Peyer's patch (tissue), 4 donors: ENCODE measurements at regions not wholly inside any gene's neighbourhood (a gene's known extent, or its start where the extent isn't known, plus 50 kb on each side); places are given as distances from the start of the nearest gene placed in this dataset.
"Not testable (repeated sequence)": the region's sequence is repeated elsewhere in the genome, so short reads cannot be mapped to it uniquely, and the experiment has no call there.

ENCODE experiments used
- DNase-seq, 3 donors: peaks; one replicate each; pipeline ENCODE4 v3.0.0-alpha.2; 2017 to 2019
- H3K27ac ChIP-seq, 4 donors: fragments of 200-600 bp; sonication (generic); one replicate each; pipeline ENCODE4 v1.5.1; 2016 to 2019
- H3K27me3 ChIP-seq, 2 donors: fragments of 200-600 bp; sonication (generic); one replicate each; pipeline ENCODE4 v1.5.1; 2019
- H3K36me3 ChIP-seq, 3 donors: fragments of 200-600 bp; sonication (generic); one replicate each; pipeline ENCODE4 v1.5.1; 2016 to 2019
- H3K4me1 ChIP-seq, 4 donors: fragments of 200-600 bp; sonication (generic); one replicate each; pipeline ENCODE4 v1.5.1; 2016 to 2019
- H3K4me3 ChIP-seq, 4 donors: fragments of 200-600 bp; sonication (generic); 1 replicate in 3 of 4; 2 replicates in 1 of 4; pipeline ENCODE4 v1.5.1; 2016 to 2019; ENCODE audit warnings: mild to moderate bottlenecking in 1 of 4
- H3K9me3 ChIP-seq, 4 donors: fragments of 200-600 bp; sonication (generic); one replicate each; pipeline ENCODE4 v1.5.1; 2016 to 2019; ENCODE audit warnings: mild to moderate bottlenecking in 1 of 4
- CTCF ChIP-seq, 6 experiments: fragments of 450-650 bp in 4 of 6; fragments of 200-600 bp in 2 of 6; sonication (generic) in 1 of 6; IDR thresholded peaks; one replicate each; pipeline ENCODE4 v1.5.1; 2017 to 2019; ENCODE audit warnings: antibody characterized with exemption in 6 of 6, mild to moderate bottlenecking in 3 of 6, moderate library complexity in 1 of 6
- POLR2A ChIP-seq, 2 donors: fragments of 450-650 bp; IDR thresholded peaks; one replicate each; pipeline ENCODE4 v1.5.1; 2017; ENCODE audit warnings: antibody characterized with exemption in 2 of 2, mild to moderate bottlenecking in 2 of 2, moderate library complexity in 2 of 2

DNA sequence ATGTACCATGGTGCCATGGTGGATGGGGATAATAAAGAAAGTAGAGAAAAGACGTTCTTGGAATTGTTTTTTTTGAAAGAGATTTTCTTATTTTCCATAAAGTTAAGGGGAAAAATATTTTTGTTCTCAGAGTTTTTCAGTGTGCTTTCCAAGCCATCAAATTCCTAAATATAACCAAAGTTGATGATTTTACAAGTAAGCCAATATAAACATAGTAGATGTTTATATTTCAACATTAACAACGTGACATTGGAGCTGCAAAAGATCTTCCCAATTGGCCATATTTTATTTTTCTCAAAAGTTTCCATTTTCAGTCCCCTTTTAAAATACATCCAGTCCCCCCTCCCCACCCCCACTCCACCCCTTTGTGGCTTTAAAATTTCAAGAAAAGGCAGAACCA lies 80.9 kb upstream of the PICALM start:
- no peaks in the 10 kb centered on the region for H3K9me3 ChIP-seq
- no peak overlapping the region for H3K4me3 ChIP-seq
- H3K27me3 ChIP-seq: no peaks in the 10 kb centered on the region
- no peak for TF ChIP-seq POLR2A (IDR thresholded peaks at IDR 0.05)
- TF ChIP-seq CTCF (IDR thresholded peaks at IDR 0.05): no peak
- peaks cover 0 to 38% (median 6%) of the 10 kb centered on the region in 4 donors for H3K4me1 ChIP-seq
- H3K27ac ChIP-seq: no peak overlapping the region
- H3K36me3 ChIP-seq: no peaks in the 10 kb centered on the region
- no peak for DNase-seq

- no peak for DNase-seq
- H3K27me3 ChIP-seq: no peaks in the 10 kb centered on the region
- no peak overlapping the region for H3K4me3 ChIP-seq
- no peaks in the 10 kb centered on the region for H3K9me3 ChIP-seq
- TF ChIP-seq POLR2A (IDR thresholded peaks at IDR 0.05) (no peak), CTCF (IDR thresholded peaks at IDR 0.05) (no peak)
- no peak overlapping the region for H3K27ac ChIP-seq
- peaks cover 0 to 38% (median 6%) of the 10 kb centered on the region in 4 donors for H3K4me1 ChIP-seq
- H3K36me3 ChIP-seq: no peaks in the 10 kb centered on the region
Observed at GRCh38 chr11:86148345-86148747, 79.5 kb upstream of the PICALM start.

- H3K27ac ChIP-seq: no peak overlapping the region
- DNase-seq: no peak
- TF ChIP-seq CTCF (IDR thresholded peaks at IDR 0.05): no peak
- TF ChIP-seq POLR2A (IDR thresholded peaks at IDR 0.05): no peak
- no peaks in the 10 kb centered on the region for H3K27me3 ChIP-seq
- H3K9me3 ChIP-seq: no peaks in the 10 kb centered on the region
- no peaks in the 10 kb centered on the region for H3K36me3 ChIP-seq
- no peak overlapping the region for H3K4me3 ChIP-seq
- H3K4me1 ChIP-seq: peaks cover 0 to 25% (median 6%) of the 10 kb centered on the region in 4 donors
Observed at GRCh38 chr11:86147004-86147403, 78.1 kb upstream of the PICALM start.

GRCh38 chr11:86145439-86146156 lies 76.7 kb upstream of the PICALM start:
- Histone ChIP-seq H3K27me3 (no peaks in the 10 kb centered on the region), H3K4me3 (no peak overlapping the region), H3K27ac (peak overlapping the region in 2 of 4 donors; percentile 3 to 27), H3K9me3 (no peaks in the 10 kb centered on the region), H3K4me1 (peaks cover 0 to 10% (median 0%) of the 10 kb centered on the region in 4 donors), H3K36me3 (no peaks in the 10 kb centered on the region)
- no peak for DNase-seq
- no peak for TF ChIP-seq CTCF (IDR thresholded peaks at IDR 0.05)
- TF ChIP-seq POLR2A (IDR thresholded peaks at IDR 0.05): no peak

- H3K4me1 ChIP-seq: peaks cover 0 to 5% (median 0%) of the 10 kb centered on the region in 4 donors
- TF ChIP-seq POLR2A (IDR thresholded peaks at IDR 0.05) (no peak), CTCF (IDR thresholded peaks at IDR 0.05) (no peak)
- no peak overlapping the region for H3K4me3 ChIP-seq
- no peaks in the 10 kb centered on the region for H3K27me3 ChIP-seq
- H3K9me3 ChIP-seq: no peaks in the 10 kb centered on the region
- H3K36me3 ChIP-seq: no peaks in the 10 kb centered on the region
- no peak overlapping the region for H3K27ac ChIP-seq
- DNase-seq: no peak
Observed at GRCh38 chr11:86144846-86145245, 76.0 kb upstream of the PICALM start.

- H3K4me3 ChIP-seq, H3K27me3 ChIP-seq, H3K9me3 ChIP-seq, H3K4me1 ChIP-seq, H3K27ac ChIP-seq, H3K36me3 ChIP-seq, DNase-seq: not testable (repeated sequence)
Observed at GRCh38 chr11:86144087-86144486, 75.2 kb upstream of the PICALM start.
